NCI-H2029 treated with DMSO at 0.1 percent for 48 hours (cell line): ENCODE measurements at regions not wholly inside any gene's neighbourhood (a gene's known extent, or its start where the extent isn't known, plus 50 kb on each side); places are given as distances from the start of the nearest gene placed in this dataset.

Experiments used
- DNase-seq: peaks from one replicate; lab custom pipeline; 2025; lab: John Stamatoyannopoulos, UW

DNA sequence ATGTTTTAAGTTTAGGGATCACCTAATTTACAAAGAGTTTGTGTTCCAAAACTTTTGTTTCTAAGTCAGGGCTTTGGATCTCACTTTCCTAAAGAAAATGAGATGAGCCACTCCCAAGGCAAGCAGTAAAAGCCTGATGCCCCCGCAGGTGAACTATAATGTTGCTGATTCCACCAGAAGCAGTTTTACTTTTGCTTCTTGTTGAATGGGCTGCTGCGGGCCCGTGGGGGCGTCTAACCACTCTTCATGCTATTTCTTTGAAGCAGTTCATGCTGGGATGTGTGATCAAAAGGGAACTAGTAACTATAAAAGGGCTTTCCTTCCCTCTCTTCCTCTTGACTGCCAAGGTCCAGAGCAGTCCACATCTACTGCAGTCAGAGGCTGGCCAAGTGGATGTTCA, 118.7 kb upstream of the NEBL start:
- DNase-seq: no peak

DNA sequence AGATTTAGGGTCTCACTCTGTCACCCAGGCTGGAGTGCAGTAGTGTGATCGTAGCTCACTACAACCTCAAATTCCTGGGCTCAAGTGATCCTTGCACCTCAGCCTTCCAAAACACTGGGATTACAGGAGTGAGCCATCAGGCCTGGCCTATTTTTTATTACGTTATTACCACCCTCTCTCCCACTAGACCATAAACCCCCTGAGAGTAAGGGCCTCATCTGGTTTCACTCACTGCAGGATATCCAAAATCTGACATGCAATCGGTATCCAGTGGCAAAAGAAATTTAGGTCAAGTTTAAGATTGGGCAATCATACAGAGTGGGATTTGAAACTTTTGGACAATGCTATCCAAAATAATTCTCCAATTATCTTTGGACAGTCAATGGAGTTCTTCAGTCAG, 117.0 kb upstream of the NEBL start:
- DNase-seq: no peak

DNA sequence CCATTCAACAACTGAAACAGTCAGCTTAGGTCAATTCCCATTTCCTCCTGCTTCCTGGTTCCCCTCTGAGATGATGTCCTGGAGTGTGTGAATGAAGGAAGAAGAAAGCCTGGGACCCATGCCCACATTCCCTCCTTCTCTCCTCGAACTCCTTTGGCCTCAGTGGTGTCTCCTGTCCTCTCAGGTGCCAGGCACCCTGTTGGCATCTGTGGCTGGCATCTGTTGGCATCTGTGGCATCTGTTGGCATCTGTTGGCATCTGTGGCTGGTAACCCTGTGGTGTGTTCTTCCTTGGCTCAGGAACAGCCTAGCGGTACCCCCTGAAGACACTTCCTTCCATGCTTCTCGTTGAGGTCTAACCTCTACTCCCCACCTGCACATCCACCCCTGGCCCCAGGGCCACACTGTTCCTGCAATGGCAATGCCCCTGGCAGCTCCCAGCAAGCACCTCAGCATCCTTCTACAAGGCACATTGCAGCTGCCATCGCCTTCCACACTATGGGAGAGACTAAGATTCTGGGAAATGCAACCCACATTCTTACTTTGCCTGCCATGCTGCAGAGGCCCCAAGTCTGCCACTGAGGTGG, 114.4 kb upstream of the NEBL start:
- DNase-seq: no peak

DNA sequence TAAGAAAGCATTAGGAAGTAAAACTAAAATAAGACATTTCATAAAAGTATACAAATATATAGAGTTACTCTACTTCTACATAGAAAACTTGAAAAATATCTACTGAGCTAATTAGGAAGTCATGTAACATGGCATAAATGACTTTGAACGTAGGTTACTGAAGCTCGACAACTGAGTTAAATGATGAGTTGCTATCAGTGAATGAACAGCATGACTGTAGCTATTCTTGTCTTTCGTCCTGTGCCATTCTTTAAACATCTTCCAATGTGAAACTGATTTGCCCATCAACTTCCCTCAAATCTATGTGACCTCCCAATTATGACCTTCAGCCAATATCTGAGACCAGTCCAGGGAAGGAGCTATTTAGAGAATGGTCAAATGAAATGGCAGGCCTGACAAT, 113.5 kb upstream of the NEBL start:
- no peak for DNase-seq

DNA sequence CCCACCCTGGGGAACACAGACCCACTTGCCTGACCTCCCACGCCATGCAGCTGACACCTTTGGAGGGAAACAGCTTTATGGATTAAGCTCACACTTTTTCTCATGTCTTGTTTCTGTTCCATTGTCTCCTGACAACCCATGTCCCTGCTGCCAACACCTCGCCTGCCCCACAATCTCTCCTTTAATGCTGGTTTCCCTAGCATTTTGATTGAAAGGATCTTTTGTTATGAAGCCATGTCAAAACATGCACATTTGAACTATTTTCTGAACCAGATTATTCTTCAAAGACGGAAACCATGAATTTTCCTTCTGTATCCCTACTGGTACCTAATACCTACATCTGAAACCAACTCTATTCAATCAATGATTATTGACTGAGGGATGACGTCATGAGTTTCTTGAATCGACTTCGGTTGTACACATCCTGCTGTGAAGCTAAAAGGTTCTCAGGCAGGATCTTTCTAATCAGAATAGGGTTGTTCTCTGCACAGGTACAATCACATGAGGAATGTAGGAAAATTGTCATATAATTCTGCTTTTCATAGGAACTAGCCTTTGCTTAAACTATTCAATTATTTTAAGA, 106.2 kb upstream of the NEBL start:
- no peak for DNase-seq

DNA sequence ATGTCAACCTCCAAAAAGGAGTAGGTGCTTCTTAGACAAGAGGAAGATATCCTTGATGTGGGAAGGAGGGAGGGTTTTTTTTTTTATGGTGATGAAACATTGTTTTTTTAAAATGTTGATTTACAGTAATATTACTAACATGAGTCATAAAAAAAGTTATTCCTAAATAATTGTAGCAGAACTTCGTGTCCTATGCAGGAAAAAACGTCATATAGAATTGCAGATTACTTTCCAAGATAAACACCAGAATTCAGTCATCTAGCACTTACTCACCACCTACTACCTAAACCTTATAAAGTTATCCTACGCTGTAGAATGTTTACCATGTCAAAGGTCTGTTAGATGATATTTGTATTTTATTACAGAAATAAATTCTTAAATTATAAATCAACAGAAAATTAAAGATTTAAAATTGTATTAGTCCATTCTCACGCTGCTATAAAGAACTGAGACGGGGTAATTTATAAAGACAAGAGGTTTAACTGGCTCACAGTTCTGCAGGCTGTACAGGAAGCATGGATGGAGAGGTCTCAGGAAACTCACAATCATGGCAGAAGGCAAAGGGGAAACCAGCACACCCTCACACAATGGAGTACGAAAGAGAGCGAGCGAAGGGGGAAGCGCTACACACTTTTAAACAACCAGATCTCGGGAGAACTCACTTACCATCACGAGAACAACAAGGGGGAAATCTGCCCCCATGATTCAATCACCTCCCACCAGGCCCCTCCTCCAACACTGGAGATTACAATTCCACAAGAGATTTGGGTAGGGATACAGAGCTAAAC, 105.2 kb upstream of the NEBL start:
- no peak for DNase-seq

DNA sequence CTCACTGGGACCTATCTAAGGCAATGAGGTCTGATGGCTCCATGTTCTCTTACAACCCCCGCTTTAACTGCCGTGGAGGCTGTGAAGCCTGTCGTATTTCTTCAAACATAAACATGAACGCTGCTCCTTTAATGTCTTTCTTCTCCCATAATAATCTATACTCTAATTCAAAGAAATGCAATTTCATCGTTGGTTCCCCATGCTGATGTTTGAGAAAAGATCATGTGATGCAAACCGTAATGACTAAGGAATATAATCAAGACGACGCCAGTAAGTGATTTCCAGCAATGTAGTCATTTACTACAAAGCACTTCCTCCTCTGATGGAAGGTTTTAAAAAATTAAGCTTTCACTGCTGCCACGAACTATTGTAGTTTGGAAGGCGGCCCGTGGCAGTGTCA, 102.6 kb upstream of the NEBL start:
- no peak for DNase-seq

DNA sequence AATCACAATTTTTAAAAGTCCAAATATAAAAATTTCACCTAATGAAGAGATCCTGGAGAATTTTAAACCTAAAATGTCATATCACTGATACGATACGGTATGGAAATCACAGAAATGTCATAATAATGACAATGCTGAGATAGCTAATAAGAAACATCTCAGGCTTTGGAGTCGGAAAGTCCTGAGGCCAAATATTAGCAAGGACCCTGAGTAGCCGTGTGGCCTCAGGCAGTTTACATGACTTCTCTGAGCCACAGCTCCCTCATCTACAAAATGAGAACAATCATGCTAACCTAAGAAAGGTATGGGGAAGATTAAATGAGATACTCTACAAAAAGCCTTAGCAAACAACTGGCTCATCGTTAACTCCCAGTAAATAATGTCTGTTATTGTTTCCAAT, 100.9 kb upstream of the NEBL start:
- no peak for DNase-seq

DNA sequence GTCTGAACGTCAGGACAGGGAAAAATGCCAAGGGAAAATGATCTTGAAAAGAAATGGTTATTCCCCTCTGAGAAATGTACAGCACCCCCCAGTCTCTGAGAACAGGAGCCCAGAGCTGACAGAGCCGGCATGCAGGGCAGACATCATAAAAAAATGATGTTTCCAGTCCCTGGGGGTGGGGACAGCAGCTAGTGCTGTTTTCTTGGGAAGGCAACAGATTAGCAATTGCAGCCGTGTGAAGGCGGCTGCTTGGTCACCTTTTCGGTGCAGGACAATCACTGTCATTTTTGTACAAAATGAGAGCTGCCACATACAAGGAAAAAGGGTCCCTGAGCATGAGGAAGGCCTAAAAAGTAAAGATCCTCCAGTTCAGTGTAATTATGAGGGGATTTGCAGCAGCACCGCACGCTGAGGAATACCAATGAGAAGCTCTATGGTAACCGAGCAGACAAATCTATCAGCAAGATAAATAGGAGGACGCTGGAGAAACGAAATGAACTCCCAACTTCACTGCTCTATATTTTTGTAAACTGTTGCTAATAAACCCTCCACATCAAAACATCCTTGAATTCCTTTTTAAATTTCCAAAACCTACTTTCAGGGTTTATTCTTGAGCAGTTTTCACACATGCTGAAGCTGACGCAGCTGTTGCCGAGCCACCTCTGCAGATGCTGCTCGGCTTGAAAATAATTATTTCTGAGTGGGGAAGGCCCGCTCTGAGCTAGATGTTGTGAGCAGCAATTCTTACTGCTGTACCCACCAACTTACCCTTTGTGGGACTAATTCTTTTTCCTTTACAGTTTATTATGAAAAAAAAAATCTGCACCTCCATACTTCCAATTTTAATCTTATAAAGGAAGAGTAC, 98.2 kb upstream of the NEBL start:
- no peak for DNase-seq

DNA sequence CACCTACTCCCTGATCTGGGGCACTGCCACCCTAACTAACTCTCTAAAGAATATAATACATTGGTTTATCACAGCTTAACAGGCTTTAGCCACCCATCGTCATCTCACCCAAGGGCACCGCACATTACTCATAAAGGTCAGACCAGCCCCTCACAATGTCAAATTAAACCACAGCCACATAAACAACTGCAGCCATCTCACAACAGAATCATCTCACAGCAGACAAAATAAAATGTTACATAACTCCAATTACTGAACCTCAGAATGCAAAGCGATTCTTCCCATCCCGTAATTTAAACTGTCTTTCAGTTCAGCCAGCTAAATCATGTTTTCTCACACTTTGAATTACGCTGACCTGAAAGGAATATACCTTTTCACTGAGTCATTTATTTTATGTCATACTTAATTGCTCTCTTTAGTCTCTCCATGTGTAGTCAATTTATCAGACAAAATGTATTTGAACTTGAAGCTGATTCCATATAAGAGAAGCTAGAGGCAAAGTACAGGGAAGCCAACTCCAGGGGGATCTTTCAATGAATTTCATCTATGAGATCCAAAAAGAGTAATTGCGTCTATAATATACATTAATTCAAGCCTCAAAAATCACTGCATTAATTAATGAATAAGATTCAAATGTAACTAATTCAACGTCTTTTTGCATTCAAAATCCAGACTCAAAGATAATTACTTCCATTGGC, 96.9 kb upstream of the NEBL start:
- no peak for DNase-seq

DNA sequence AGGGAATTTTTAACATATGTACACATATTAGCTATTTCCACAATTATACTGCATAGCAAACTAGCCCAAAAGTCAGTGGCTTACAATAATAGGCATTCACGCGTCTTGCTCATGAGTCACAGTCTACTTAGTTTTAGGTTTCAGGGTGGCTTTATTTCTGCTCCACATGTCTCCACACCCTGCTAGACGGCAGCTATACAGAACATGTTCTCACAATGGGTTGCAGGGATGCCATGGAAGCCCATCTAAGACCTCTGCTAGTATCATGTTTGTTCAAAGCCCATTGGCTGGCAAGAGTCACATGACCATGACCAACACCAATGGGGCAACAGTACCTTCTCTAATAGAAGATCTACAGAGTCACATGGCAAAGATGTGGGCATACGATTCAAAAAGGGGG, 96.3 kb upstream of the NEBL start:
- no peak for DNase-seq

DNA sequence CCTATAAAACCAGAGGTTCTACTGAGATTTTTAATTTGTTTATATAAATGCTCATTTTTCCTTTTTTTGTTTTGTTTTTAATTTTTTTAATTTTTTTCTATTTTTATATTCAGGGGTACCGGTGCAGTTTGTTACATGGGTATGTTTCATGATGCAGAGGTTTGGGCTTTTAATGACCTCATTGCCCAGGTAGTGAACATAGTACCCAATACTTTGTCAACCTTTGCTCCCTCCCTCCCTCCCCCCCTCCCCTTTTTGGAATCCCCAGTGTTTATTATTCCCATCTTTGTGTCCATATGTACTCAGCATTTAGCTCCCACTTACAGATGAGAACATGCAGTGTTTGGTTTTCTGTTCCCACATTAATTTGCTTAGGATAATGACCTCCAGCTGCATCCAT, 94.4 kb upstream of the NEBL start:
- DNase-seq: no peak

DNA sequence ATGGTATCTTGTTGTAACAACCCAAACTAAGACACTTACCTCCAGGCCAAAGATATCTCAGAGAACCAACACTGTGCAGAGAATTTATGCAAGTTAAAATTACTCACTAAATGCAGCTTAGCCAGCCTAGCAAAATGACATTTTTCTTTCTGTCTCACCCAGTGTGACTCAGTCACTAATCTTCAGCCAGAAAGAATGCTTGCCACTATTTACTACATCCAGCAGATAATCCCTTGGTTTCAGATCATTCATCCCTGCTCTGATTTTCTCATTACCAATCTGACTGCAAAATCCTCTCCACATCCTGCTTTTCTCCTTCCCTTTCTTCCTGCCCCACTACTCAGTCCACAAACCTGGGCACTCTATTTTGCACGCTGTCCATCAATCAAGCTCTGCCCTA, 93.5 kb upstream of the NEBL start:
- DNase-seq: no peak

DNA sequence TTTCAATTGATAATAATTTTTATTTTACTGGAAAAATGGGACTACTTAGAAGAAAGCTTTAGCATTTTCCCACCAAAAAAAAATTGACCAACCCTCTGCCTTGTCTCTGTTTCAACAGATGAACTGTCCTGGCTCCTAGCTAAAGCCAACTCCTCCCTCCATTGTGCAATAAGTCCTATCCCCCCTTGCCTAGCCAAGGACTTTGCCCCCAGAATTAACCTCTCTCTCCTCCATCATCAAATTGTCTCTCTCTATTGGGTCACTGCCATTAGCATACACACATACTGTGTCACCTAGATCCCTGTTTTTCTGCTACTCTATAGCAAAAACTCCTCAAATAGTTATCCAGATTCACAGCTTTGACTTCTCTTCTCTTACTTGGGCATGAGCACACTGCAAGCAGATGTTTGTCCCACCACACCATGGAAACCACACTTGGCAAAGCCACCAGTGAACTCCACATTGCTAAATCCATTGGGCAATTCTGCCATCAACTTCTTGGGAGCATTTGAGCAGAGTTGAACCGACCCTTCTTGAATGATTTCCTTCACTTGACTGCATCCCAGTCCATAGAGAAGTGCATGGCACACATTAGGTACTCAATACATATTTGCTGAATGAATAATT, 91.4 kb upstream of the NEBL start:
- no peak for DNase-seq

DNA sequence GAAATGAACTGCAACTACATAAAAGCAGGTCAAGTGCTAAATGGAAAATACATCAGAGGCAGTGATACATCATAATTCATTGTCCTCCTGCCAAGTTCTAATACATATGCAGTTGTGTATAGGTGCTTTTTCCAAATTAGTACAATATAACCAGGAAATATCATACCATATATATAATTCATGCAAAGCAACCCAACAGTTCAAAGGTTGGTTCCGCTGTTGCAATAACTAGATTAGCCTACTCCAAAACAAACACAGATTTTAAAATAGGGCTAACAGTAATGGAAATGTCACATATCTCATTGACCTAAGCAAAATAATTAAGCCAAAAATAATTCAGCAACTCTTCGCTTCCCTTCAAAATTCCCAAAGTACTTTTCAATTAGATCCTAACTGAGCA, 88.9 kb upstream of the NEBL start:
- DNase-seq: no peak

DNA sequence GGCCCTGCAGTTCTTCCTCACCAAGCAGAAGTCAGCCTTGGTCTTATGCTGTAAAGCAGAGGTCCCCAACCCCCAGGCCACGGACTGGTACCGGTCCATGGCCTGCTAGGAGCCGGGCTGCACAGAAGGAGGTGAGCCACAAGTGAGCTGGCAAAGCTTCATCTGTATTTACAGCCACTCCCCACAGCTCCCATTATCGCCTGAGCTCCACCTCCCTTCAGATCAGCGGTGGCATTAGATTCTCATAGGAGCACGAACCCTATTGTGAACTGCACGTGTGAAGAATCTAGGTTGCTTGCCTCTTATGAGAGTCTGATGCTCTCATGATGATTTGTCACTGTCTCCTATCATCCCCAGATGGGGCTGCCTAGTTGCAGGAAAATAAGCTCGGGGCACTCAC, 87.6 kb upstream of the NEBL start:
- DNase-seq: no peak

DNA sequence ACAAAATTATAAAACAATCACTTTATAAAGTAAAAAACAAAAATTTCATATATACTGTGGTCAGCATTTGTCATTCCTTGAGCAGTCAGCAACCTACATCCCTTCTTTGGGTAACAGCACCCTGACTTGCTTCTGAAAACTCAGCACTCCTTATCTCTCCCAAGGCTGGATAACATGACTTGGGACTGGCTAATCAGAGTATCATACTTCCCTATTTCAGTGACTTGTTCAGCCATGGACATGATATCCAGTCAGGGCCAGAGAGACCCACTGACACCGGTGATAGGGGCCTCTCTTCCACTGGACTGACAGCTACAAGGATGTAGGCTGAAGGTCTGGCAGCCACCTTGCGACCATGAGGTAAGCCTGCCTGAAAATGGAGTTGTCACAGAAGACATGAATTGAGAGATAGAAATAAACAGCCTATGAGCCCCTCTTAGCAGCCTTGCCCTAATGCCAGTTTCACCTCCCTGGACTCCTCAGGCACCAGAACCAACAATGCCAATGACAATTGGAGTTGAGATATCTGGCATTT, 84.4 kb upstream of the NEBL start:
- DNase-seq: no peak

DNA sequence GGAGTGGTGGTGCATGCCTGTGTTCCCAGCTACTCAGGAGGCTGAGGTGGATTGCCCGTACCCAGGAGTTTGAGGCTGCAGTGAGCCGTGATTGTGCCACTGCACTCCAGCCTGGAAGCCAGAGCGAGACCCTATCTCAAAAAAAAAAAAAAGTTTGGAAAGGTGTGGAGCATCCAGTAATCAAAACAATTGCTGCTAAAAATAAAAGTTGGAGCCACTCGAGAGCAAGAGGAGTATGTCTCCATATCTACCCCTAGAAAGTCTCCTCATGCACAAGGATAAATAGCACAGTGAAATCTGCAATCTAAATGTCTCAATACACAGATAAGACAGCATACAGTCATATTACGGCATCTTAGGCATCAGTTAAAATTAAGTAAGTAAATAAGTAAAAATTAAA, 81.5 kb upstream of the NEBL start:
- no peak for DNase-seq

DNA sequence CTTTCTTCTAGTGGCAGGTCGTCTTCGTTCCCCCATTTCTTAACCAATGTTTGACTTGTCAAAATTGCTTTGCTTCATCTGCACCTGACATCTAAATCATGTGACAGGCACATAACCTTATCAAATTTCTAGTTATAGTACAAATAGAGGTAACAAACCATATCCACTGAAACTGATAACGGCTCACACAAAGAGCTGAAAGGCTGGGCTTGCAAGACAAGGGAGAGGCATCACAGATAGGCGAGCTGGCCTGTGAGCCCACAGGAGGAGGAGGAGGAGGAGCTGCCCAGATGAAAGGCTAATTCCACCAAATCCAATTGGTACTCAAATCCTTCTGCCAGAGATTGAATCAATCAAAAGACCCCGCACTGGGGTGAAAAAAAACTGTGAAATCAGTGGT, 80.2 kb upstream of the NEBL start:
- DNase-seq: no peak

DNA sequence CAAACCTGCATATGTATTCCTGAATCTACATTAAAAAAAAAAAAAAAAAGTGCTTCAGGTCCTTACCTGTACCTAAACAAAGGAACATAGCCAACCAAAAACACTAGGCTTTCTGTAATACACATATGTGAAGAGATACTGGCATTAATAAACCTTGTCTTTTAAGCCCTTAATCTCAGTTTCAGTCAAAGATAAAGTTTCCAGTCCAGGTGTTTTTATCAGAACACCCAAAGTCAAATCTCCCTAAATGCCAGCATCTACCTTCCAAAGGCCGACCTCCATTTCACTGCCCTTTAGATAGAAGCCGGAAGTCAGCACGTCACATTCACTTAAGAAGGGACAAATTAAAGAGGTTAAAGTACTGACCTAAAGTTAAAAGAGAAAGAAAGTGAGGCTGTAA, 79.8 kb upstream of the NEBL start:
- no peak for DNase-seq

DNA sequence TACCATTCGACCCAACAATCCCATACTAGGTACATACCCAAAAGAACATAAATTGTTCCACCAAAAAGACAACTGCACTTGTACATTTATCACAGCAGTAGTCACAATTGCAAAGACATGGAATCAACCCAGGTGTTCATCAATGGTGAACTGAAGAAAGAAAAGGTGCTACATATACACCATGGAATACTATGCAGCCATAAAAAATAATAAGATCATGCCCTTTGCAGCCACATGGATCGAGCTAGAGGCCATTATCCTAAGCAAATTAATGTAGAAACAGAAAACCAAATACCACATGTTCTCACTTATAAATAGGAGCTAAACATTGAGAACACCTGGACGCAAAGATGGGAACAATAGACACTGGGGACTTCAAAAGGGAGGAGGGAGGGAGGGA, 79.3 kb upstream of the NEBL start:
- DNase-seq: no peak

DNA sequence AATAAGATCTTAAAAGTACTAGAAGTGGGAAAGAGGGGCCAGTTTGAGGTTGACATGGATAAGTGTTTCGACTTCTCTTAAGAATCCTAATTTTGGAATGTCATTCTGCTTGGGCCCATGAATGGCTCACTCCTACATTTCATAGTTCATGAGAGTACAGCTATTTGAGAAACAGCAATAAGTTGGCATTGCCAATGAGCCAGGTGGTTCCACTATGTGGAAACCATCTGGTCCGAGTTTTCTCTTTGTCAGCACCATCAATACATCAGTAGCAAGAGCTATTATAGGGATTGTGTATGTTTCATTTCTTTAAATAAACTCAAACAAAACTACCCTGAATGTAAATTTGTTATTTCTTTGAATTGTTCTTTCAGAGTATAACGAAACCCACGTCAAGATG, 78.1 kb upstream of the NEBL start:
- DNase-seq: no peak
